ENCODE measurements at regions not wholly inside any gene's neighbourhood (a gene's known extent, or its start where the extent isn't known, plus 50 kb on each side); places are given as distances from the start of the nearest gene placed in this dataset.
"Not testable (repeated sequence)": the region's sequence is repeated elsewhere in the genome, so short reads cannot be mapped to it uniquely, and the experiment has no call there.

DNA sequence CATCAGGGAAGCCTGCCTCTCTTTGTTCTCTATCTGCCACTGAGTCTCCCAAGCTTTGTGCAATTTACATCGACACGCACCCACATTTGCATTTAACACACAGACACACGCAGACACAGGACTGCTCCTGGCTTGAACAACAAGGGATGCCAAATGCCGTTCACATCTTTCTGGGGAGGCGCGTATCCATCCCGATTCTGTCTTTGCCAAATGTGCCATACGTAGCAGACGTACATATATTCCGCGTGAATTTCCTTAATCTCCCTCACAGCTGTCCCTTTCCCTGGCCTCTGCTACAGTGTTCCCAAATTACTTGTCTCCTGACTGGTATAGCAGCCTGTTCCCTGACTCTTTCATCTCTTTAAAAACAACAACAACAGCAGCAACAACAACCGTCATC, 409.5 kb downstream of the MIAT start:
- no peak for DNase-seq (ENCODE audit: low spot score)
- TF ChIP-seq, protein P1, sequence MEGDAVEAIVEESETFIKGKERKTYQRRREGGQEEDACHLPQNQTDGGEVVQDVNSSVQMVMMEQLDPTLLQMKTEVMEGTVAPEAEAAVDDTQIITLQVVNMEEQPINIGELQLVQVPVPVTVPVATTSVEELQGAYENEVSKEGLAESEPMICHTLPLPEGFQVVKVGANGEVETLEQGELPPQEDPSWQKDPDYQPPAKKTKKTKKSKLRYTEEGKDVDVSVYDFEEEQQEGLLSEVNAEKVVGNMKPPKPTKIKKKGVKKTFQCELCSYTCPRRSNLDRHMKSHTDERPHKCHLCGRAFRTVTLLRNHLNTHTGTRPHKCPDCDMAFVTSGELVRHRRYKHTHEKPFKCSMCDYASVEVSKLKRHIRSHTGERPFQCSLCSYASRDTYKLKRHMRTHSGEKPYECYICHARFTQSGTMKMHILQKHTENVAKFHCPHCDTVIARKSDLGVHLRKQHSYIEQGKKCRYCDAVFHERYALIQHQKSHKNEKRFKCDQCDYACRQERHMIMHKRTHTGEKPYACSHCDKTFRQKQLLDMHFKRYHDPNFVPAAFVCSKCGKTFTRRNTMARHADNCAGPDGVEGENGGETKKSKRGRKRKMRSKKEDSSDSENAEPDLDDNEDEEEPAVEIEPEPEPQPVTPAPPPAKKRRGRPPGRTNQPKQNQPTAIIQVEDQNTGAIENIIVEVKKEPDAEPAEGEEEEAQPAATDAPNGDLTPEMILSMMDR (IDR thresholded peaks at IDR 0.05) = no peak
- ATAC-seq (ENCODE audit: low FRiP score) = no peak

DNA sequence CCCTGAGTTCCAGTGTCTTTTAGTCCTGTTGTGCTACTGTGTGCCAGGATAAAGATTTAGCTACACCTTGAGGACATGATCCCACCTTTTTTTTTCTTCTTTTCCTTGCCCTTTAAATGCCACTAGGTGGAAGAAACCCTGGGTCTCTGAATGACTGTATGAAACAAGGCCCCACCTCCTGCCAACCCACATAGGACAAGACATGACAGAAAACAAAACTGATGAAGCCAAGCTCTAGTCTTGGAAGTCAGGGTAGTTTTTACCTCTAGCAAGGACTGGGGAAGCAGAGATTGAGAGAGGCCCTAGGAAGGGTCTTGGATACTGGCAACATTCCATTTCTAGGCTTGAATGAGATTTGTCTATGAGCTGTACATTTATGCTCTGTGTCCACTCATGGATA, 410.7 kb downstream of the MIAT start:
- TF ChIP-seq, protein P1 (IDR thresholded peaks at IDR 0.05) = no peak
- ATAC-seq (ENCODE audit: low FRiP score) = no peak
- no peak for DNase-seq (ENCODE audit: low spot score)

DNA sequence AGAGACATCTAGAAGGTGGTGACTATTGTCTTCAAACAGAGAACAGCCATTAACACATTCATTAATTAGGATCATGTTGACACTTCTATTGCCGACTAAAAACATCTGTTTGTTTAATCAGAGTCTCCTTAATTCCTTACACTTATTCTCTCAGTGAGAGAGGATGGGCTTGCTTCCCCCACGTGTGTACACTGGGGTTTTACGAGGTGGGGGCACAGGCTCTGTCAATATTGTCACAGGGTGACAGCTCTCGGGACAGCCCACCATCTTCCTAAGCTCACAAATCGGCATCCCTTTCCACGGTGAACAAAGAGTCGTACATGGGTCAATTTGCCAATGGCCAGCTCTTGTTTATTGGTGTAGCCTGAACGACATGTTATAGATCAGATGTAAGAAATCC, 413.2 kb downstream of the MIAT start:
- TF ChIP-seq, protein P1 (IDR thresholded peaks at IDR 0.05) = no peak
- no peak for DNase-seq (ENCODE audit: low spot score)
- ATAC-seq (ENCODE audit: low FRiP score) = no peak

DNA sequence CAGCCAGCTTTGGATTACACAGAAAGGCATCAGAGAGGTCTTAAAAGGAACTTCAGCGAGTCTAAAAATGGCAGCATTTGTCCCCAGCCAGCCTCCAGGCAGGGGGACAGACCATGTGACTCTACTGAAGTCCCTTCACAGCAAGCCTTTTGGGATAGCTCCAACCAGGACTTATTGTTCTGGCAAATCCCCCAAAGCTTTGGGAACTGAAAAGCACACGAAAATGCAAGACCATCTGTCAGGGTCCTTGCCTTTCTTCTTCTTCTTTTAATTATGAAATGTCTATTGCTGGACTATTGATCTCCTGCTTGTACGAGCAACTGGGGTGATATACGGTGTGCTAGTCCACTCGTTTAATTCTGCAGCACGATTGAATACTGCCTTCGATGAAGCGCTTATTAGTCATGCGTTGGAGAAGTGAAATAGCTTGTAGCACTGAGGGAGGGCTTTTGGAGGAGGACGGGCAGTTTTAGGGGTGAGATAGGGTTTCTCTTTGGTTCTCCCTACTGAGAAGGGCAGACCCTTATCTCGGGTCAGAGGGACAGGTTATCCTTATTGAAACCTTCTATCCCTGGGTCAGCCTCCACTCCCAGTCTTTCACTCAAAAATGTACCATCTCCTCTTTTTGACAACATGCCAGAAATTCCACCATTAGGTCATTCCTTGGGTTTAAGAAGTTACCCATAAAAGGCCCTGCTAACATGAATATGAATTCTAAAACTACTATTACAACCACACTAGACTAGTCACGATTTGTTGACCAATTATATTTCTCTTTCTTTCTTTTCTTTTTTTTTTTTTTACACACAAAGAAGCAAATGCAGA, 416.4 kb downstream of the MIAT start:
- ATAC-seq (ENCODE audit: low FRiP score) (no peak), DNase-seq (ENCODE audit: low spot score) (no peak)
- TF ChIP-seq, protein P1 (IDR thresholded peaks at IDR 0.05) = no peak

DNA sequence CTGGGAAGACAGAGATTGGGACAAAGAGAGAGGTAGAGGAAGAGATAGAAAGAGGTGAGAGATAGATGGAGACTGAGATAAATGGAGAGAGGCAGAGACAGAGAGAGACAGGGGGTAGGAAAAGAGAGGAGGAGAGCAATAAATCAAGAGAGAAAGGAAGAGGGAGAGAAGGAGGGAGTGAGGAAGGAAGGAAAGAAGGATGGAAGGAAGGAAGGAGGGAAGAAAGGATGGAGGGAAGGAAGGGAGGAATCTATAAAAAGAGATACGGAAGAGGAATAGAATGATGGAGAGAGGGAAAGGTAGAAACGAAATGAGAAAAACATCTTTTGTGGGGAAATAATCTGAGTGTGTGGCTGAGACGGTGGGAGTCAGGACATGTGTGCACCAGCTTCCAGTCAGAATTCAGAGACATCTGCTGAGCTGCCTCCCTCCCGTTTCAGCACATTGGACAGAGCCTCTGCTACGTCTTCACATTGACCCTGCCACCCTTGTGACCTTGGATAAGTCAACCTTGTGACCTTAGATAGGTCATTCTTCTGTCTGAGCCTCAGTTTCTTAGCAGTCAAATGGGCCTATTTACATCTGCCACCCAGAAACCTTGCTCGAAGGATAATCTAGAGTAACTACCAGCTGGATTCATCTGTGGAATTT, 417.8 kb downstream of the MIAT start:
- ATAC-seq (ENCODE audit: low FRiP score) = no peak
- no peak for DNase-seq (ENCODE audit: low spot score)
- TF ChIP-seq, protein P1 (IDR thresholded peaks at IDR 0.05) = no peak

DNA sequence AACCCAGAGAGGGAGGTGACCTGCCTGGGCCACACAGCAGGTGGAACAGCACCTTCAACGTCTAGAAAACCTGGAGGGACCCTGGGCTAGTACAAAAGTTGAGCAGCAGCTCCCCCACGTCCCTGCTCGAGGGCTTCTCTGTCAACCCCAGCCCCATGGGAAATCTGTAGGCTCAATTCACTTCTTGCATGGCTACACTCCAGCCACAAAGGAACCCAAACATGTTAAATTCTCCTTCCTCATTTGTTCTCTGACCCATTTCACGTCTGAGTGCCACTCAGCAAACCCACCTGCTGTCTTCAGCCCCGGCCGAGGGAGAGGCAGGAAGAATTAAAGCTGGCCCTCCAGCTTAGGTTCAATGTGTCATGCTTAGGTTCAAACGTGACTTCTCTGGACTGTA, 418.5 kb downstream of the MIAT start:
- TF ChIP-seq, protein P1 (IDR thresholded peaks at IDR 0.05) = no peak
- DNase-seq (ENCODE audit: low spot score) (no peak), ATAC-seq (ENCODE audit: low FRiP score) (no peak)

DNA sequence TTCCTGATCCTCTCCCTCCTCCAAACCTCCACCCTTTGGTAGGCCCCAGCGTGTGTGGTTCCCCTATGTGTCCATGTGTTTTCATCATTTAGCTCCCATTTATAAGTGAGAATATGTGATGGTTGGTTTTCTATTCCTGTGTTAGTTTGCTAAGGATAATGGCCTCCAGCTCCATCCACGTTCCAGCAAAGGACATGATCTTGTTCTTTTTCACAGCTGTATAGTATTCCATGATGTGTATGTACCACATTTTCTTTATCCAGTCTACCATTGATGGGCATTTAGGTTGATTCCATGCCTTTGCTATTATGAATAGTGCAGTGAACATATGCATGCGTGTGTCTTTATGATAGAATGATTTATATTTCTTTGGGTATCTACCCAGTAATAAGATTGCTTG, 420.7 kb downstream of the MIAT start:
- ATAC-seq (ENCODE audit: low FRiP score); DNase-seq (ENCODE audit: low spot score): not testable (repeated sequence)
